ENCODE measurements at regions not wholly inside any gene's neighbourhood (a gene's known extent, or its start where the extent isn't known, plus 50 kb on each side); places are given as distances from the start of the nearest gene placed in this dataset.

DNA sequence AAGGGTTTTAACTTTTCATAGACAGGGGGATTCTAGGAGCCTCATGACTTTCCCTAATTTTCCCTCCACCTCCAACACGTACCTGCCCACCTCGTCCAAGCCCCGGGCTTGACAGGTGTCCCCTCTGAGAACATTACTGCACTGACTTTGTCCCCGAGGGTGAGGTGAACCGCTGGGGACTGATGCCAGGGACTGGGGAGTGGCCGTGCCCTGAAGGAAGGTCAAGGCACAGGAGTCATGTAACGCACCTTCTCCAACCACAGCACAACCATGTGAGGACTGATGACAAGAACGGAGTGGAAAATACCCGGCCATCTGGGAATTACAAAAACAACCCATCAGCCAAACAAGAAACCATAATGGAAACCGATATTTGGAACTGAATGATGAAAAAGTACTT, 214.7 kb upstream of the C14orf180 start:
- Histone ChIP-seq H3K36me3 (ENCODE audit: control insufficient read depth in 2 of 2, insufficient read depth in 2 of 2, low read length in 2 of 2) (no peaks in the 10 kb centered on the region), H3K9ac (ENCODE audit: low read length in 2 of 2) (no peak overlapping the region), H3K4me3 (ENCODE audit: low read length in 2 of 2) (no peak overlapping the region), H3K4me1 (ENCODE audit: control insufficient read depth, insufficient read depth, low read length) (no peaks in the 10 kb centered on the region), H3K9me3 (ENCODE audit: control insufficient read depth in 2 of 2, low read length in 2 of 2) (peaks cover 0 to 6% of the 10 kb centered on the region in 2 donors), H3K27me3 (ENCODE audit: control insufficient read depth in 1 of 2, insufficient read depth in 2 of 2, low read length in 2 of 2) (peaks cover 0 to 2% of the 10 kb centered on the region in 2 donors), H3K27ac (ENCODE audit: low read length) (no peak overlapping the region)

DNA sequence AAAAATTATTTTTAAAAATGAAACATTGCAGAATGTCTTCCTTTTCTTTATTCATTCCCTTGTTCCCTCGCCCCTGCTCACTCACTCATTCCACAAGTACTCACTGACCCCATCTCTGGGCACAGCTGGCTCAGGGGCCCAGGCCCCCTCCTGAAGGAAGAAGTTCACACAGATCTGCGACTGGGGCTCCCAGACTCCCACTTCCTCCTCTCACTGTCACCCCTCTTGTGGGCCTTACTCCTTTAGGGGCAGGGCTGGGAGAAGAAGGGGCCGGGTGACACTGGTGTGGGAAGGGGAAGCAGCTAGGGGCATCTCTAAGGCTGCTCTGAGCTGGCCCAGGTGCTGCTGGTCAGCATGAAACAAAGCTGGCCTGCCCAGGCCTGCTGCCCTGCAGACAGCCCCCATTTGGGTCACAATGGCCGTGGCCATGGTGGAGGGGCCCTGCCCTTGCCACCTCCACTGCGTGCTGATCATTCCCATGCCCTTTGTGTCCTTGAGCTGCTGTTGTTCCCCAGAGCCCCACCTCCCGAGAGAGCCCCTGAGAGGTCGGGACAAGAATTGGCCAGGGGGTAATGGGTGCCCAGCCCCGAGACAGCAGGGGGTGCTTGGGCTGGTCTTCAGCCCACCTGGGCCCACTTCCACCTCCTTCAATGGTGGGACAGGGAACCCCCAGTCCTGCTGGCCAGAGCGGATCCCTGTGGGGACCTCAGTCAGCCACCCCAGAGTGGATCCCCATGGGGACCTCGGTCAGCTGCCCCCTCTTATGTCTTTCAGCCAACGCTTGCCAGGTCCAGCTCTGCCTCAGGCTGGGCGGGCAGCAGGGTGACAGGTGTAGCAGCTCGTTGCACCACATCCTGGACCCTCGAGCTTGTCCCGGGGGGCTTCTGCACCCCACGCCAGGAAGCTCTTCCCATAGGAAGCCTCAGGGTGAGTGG, 212.4 kb upstream of the C14orf180 start:
- Histone ChIP-seq H3K9ac (ENCODE audit: low read length in 2 of 2) (no peak overlapping the region), H3K36me3 (ENCODE audit: control insufficient read depth in 2 of 2, insufficient read depth in 2 of 2, low read length in 2 of 2) (no peaks in the 10 kb centered on the region), H3K27ac (ENCODE audit: low read length) (no peak overlapping the region), H3K27me3 (ENCODE audit: control insufficient read depth in 1 of 2, insufficient read depth in 2 of 2, low read length in 2 of 2) (peaks cover 0 to 4% of the 10 kb centered on the region in 2 donors), H3K4me3 (ENCODE audit: low read length in 2 of 2) (no peak overlapping the region), H3K4me1 (ENCODE audit: control insufficient read depth, insufficient read depth, low read length) (no peaks in the 10 kb centered on the region), H3K9me3 (ENCODE audit: control insufficient read depth in 2 of 2, low read length in 2 of 2) (peaks cover 0 to 12% of the 10 kb centered on the region in 2 donors)

DNA sequence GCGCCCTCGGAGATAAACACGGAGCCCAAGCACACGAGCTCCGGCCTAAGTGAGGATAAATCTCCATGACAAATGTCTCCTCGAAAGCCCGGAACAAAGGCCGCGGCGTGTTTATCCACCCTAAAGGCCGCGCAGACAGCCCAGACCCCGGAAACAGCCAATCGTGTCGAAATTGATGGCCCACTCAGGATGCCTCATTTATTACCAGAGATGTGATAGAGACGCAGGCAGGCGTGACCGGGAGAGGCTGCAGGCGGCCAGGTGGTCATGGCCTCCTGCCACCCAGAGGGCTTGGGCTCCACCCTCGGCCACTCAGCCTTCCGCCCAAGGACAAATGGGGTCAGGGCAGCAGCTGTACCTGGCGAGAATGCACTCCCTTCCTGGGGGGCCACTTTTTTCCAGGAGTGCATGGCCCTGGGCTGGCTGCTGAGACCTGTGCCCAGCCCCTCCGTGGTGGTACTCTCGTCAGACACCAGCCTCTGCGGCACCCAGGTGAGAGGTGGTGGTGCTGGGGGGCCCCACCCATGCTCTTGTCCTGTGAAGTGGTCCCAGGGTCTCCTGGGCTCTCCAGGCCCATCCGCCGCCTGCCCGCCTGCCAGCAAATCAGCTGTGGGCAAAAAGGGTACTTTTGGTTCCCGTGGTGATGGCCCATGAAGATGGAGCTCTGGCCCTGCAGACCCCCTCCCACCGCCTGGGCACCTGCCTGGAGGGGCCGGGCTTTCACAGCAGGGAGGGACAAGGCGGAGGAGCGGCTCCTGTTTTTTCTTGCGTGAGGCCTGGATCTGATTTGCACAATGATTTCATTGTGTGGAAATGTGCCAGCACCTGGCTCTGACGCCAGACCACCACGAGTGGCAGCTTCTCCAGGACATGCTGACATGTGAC, 211.5 kb upstream of the C14orf180 start:
- H3K27ac ChIP-seq (ENCODE audit: low read length) = no peak overlapping the region
- no peak overlapping the region for H3K4me3 ChIP-seq (ENCODE audit: low read length in 2 of 2)
- H3K9me3 ChIP-seq (ENCODE audit: control insufficient read depth in 2 of 2, low read length in 2 of 2) = peaks cover 0 to 12% of the 10 kb centered on the region in 2 donors
- H3K4me1 ChIP-seq (ENCODE audit: control insufficient read depth, insufficient read depth, low read length) = no peaks in the 10 kb centered on the region
- H3K36me3 ChIP-seq (ENCODE audit: control insufficient read depth in 2 of 2, insufficient read depth in 2 of 2, low read length in 2 of 2) = no peaks in the 10 kb centered on the region
- peaks cover 0 to 2% of the 10 kb centered on the region in 2 donors for H3K27me3 ChIP-seq (ENCODE audit: control insufficient read depth in 1 of 2, insufficient read depth in 2 of 2, low read length in 2 of 2)
- no peak overlapping the region for H3K9ac ChIP-seq (ENCODE audit: low read length in 2 of 2)

DNA sequence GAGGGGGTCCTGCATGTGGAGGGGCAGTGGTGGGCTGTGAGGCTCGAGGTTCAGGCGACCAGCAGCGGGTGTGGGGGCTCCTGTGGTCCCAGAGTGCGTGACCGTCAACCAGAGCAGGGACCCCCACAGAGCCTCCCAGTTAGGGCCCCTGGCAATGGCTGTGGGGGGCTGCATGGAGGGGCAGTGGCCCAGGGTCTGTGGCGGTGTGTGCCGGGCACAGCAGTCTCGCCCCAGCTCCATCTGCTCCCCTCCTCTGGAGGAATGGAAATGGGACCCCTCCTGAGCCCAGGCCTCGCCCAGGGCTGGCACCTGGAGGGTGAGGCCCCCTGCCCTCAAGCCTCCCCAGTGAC, 210.8 kb upstream of the C14orf180 start:
- H3K36me3 ChIP-seq (ENCODE audit: control insufficient read depth in 2 of 2, insufficient read depth in 2 of 2, low read length in 2 of 2) = no peaks in the 10 kb centered on the region
- H3K4me3 ChIP-seq (ENCODE audit: low read length in 2 of 2) = no peak overlapping the region
- peaks cover 0 to 2% of the 10 kb centered on the region in 2 donors for H3K27me3 ChIP-seq (ENCODE audit: control insufficient read depth in 1 of 2, insufficient read depth in 2 of 2, low read length in 2 of 2)
- H3K4me1 ChIP-seq (ENCODE audit: control insufficient read depth, insufficient read depth, low read length) = no peaks in the 10 kb centered on the region
- no peak overlapping the region for H3K9ac ChIP-seq (ENCODE audit: low read length in 2 of 2)
- no peak overlapping the region for H3K27ac ChIP-seq (ENCODE audit: low read length)
- peaks cover 0 to 12% of the 10 kb centered on the region in 2 donors for H3K9me3 ChIP-seq (ENCODE audit: control insufficient read depth in 2 of 2, low read length in 2 of 2)

DNA sequence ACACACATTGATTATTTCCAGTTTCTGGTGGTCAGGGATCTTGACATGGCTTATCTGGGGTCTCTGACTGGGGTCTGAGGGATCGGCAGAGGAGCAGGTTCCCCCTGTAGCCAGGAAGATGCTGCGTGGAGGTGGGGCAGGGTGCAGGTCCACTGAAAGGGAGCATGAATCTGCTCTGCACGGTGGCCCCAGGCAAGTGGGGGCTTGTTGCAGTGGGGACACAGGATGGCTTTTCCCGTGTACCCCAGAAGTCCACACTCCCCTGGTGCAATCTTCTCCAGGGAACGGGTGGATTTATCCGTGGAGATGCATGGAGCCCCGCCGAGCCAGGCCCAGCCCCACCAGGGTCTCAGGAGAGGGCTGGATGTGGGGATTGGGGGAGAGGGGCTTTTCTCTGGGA, 210.4 kb upstream of the C14orf180 start:
- Histone ChIP-seq H3K27me3 (ENCODE audit: control insufficient read depth in 1 of 2, insufficient read depth in 2 of 2, low read length in 2 of 2) (peaks cover 0 to 2% of the 10 kb centered on the region in 2 donors), H3K9me3 (ENCODE audit: control insufficient read depth in 2 of 2, low read length in 2 of 2) (peaks cover 0 to 12% of the 10 kb centered on the region in 2 donors), H3K27ac (ENCODE audit: low read length) (no peak overlapping the region), H3K4me3 (ENCODE audit: low read length in 2 of 2) (no peak overlapping the region), H3K36me3 (ENCODE audit: control insufficient read depth in 2 of 2, insufficient read depth in 2 of 2, low read length in 2 of 2) (no peaks in the 10 kb centered on the region), H3K9ac (ENCODE audit: low read length in 2 of 2) (no peak overlapping the region), H3K4me1 (ENCODE audit: control insufficient read depth, insufficient read depth, low read length) (no peaks in the 10 kb centered on the region)

DNA sequence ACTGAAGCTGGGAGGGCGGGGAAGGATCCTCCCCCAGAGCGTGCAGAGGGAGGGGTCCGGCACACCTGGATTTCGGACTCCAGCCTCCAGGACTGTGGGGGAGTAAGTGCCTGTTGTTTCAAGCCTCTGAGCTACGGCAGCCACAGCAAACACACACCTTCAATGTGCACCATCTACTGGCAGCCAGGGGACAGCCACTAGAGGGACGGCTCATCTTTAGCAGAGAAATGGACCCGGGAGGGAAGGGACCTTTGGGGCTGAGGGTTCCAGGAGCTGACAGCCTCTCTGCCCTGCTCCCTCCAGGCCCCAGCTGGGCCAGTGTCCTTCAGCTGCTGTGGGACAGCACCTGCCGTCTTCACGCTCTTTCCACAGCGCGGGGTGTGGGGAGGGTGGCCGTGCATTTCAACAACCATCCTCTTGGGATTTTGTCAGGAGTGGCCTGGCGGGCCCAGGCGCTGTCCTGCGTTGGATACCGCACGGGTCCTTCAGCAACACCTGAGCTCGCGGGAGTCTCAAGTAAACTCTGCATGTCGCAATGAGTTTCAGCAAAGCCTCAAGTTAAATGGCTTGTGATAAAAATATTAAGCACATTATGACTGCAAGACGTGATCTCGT, 209.2 kb upstream of the C14orf180 start:
- Histone ChIP-seq H3K36me3 (ENCODE audit: control insufficient read depth in 2 of 2, insufficient read depth in 2 of 2, low read length in 2 of 2) (no peaks in the 10 kb centered on the region), H3K27me3 (ENCODE audit: control insufficient read depth in 1 of 2, insufficient read depth in 2 of 2, low read length in 2 of 2) (peaks cover 0 to 2% of the 10 kb centered on the region in 2 donors), H3K27ac (ENCODE audit: low read length) (no peak overlapping the region), H3K9me3 (ENCODE audit: control insufficient read depth in 2 of 2, low read length in 2 of 2) (peaks cover 0 to 5% of the 10 kb centered on the region in 2 donors), H3K4me1 (ENCODE audit: control insufficient read depth, insufficient read depth, low read length) (no peaks in the 10 kb centered on the region), H3K9ac (ENCODE audit: low read length in 2 of 2) (no peak overlapping the region), H3K4me3 (ENCODE audit: low read length in 2 of 2) (no peak overlapping the region)

DNA sequence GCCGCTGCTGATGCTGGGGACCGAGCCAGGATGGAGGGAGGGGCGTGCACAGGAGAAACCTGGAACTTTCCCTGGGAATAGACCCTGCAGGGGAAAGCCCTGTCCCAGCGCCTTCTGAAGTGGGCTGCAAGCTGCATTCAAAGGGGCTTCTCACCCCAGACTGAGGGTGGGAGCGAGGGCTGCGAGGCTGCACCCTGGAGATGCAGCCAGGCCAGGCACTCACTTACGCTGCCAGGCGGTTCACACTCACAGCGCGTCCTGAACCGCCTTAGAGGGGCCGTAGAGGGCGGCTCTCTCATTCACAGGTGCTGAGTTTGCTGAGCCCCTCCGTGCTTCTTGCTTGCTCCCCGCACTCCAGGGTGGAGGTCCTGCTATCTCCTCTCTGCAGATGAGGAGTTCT, 208.5 kb upstream of the C14orf180 start:
- no peaks in the 10 kb centered on the region for H3K36me3 ChIP-seq (ENCODE audit: control insufficient read depth in 2 of 2, insufficient read depth in 2 of 2, low read length in 2 of 2)
- no peak overlapping the region for H3K27ac ChIP-seq (ENCODE audit: low read length)
- H3K9ac ChIP-seq (ENCODE audit: low read length in 2 of 2) = no peak overlapping the region
- no peaks in the 10 kb centered on the region for H3K4me1 ChIP-seq (ENCODE audit: control insufficient read depth, insufficient read depth, low read length)
- peaks cover 0 to 5% of the 10 kb centered on the region in 2 donors for H3K9me3 ChIP-seq (ENCODE audit: control insufficient read depth in 2 of 2, low read length in 2 of 2)
- H3K4me3 ChIP-seq (ENCODE audit: low read length in 2 of 2) = no peak overlapping the region
- H3K27me3 ChIP-seq (ENCODE audit: control insufficient read depth in 1 of 2, insufficient read depth in 2 of 2, low read length in 2 of 2) = peaks cover 0 to 2% of the 10 kb centered on the region in 2 donors

DNA sequence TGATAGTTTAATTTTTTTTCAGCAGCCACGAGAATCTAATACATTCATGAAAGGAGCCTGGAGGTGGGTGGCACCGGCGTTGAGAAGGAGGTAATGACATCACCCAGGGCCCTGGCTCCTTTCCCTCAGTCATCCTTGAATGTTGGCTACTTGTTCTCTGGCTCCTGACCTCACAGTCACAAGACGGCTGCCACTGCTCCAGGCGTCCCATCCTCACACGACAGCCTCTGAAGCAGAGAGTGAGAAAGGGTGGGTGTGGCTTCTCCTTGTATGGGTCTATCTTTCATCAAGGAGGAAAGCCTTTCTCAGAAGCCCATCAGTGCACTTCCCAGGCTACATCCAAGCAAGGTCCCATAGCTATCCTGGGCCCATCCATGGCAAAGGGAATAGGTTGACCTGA, 207.6 kb upstream of the C14orf180 start:
- H3K36me3 ChIP-seq (ENCODE audit: control insufficient read depth in 2 of 2, insufficient read depth in 2 of 2, low read length in 2 of 2) = no peaks in the 10 kb centered on the region
- H3K9me3 ChIP-seq (ENCODE audit: control insufficient read depth in 2 of 2, low read length in 2 of 2) = peaks cover 0 to 5% of the 10 kb centered on the region in 2 donors
- no peaks in the 10 kb centered on the region for H3K4me1 ChIP-seq (ENCODE audit: control insufficient read depth, insufficient read depth, low read length)
- no peak overlapping the region for H3K9ac ChIP-seq (ENCODE audit: low read length in 2 of 2)
- H3K4me3 ChIP-seq (ENCODE audit: low read length in 2 of 2) = no peak overlapping the region
- H3K27me3 ChIP-seq (ENCODE audit: control insufficient read depth in 1 of 2, insufficient read depth in 2 of 2, low read length in 2 of 2) = peaks cover 0 to 2% of the 10 kb centered on the region in 2 donors
- no peak overlapping the region for H3K27ac ChIP-seq (ENCODE audit: low read length)

DNA sequence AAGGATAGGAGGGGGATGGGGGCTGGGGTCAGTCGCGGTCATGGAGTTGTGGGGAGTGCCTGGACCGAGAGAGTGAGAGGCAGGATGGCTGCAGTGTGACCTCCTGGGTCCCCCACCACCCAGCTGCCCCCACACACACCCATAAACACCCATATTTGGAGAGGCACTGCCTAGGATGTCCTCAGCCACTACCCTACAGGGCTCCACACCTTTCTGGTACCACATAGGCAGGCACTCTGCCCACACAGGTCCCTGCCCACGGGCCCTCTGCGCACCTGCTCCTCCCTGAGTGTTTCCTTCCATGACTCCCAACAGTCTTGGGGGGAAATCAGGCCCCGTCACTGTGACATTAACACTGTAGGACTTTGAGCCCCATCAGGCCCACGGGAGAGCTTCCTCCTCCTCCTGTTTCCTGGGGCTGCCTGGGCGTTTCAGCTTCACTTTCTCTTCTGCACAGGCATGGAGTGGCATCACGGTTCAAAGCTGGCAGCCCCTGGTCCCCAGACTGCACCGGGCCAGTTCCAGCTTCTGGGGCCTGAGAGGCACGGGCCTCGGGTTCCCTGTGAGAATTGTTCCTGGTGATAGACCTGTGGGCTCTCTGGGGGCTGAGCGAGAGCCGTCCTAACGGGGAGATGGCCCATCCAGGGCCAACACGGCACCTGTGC, 207.0 kb upstream of the C14orf180 start:
- H3K27ac ChIP-seq (ENCODE audit: low read length) = no peak overlapping the region
- no peaks in the 10 kb centered on the region for H3K4me1 ChIP-seq (ENCODE audit: control insufficient read depth, insufficient read depth, low read length)
- peaks cover 0 to 2% of the 10 kb centered on the region in 2 donors for H3K27me3 ChIP-seq (ENCODE audit: control insufficient read depth in 1 of 2, insufficient read depth in 2 of 2, low read length in 2 of 2)
- H3K9me3 ChIP-seq (ENCODE audit: control insufficient read depth in 2 of 2, low read length in 2 of 2) = peaks cover 0 to 5% of the 10 kb centered on the region in 2 donors
- H3K4me3 ChIP-seq (ENCODE audit: low read length in 2 of 2) = no peak overlapping the region
- no peaks in the 10 kb centered on the region for H3K36me3 ChIP-seq (ENCODE audit: control insufficient read depth in 2 of 2, insufficient read depth in 2 of 2, low read length in 2 of 2)
- no peak overlapping the region for H3K9ac ChIP-seq (ENCODE audit: low read length in 2 of 2)

Data from stomach smooth muscle (tissue), 2 donors.